Activated T-helper 1 cell treated with anti-CD3 and anti-CD28 coated beads, Interleukin-12 subunit alpha, Interleukin-12 subunit beta, Interleukin-2, Interleukin-4 antibody, amounts not matched to agents 30 ng/mL and 10 ng/mL and 1 ng/mL, durations not matched to agents 14 hours and 24 hours and 36 hours (primary cell): ENCODE measurements at regions not wholly inside any gene's neighbourhood (a gene's known extent, or its start where the extent isn't known, plus 50 kb on each side); places are given as distances from the start of the nearest gene placed in this dataset.

Source experiments
- DNase-seq: peaks from one replicate; pipeline ENCODE4 v3.0.0; 2021; ENCODE audit warnings: low spot score
- H3K27ac Mint-ChIP-seq: one replicate; pipeline ENCODE4 v1.8.0; 2021; ENCODE audit warnings: mild to moderate bottlenecking, mixed read lengths
- H3K27me3 Mint-ChIP-seq: one replicate; pipeline ENCODE4 v1.8.0; 2022; ENCODE audit warnings: mild to moderate bottlenecking, moderate library complexity, mixed read lengths; ENCODE audit not compliant: insufficient read depth
- H3K36me3 Mint-ChIP-seq: one replicate; pipeline ENCODE4 v1.8.0; 2021; ENCODE audit warnings: low read depth, mixed read lengths
- H3K4me1 Mint-ChIP-seq: one replicate; pipeline ENCODE4 v1.8.0; 2021; ENCODE audit warnings: low read depth, mixed read lengths
- H3K4me3 Mint-ChIP-seq: one replicate; pipeline ENCODE4 v1.8.0; 2021; ENCODE audit warnings: mild to moderate bottlenecking, moderate library complexity, mixed read lengths
- H3K9me3 Mint-ChIP-seq: one replicate; pipeline ENCODE4 v1.8.0; 2021; ENCODE audit warnings: mixed read lengths
- intact Hi-C: fragments of 100-400 bp; cut with micrococcal nuclease; formaldehyde crosslinking; loops from one replicate; pipeline ENCODE4 v1.15.1; 2024

GRCh38 chr12:11965258-11965910 is 105.4 kb upstream of the BCL2L14 start:
- Mint-ChIP-seq H3K27ac (no peak overlapping the region), H3K36me3 (peaks cover 18% of the 10 kb centered on the region), H3K9me3 (peaks cover 11% of the 10 kb centered on the region), H3K27me3 (no peaks in the 10 kb centered on the region), H3K4me1 (peaks cover 51% of the 10 kb centered on the region), H3K4me3 (no peak overlapping the region)
- DNase-seq: no peak
- intact Hi-C loops: no loop called here

- H3K4me3 Mint-ChIP-seq: no peak overlapping the region
- H3K27ac Mint-ChIP-seq: peak overlapping the region; percentile 1
- peaks cover 13% of the 10 kb centered on the region for H3K9me3 Mint-ChIP-seq
- H3K36me3 Mint-ChIP-seq: peaks cover 23% of the 10 kb centered on the region
- peaks cover 49% of the 10 kb centered on the region for H3K4me1 Mint-ChIP-seq
- H3K27me3 Mint-ChIP-seq: no peaks in the 10 kb centered on the region
- DNase-seq: no peak
- intact Hi-C loops: no loop called here
These were observed 103.2 kb upstream of the BCL2L14 start for GRCh38 chr12:11967376-11968047.

- intact Hi-C loops: no loop called here
- DNase-seq: no peak
- peaks cover 23% of the 10 kb centered on the region for H3K36me3 Mint-ChIP-seq
- peaks cover 44% of the 10 kb centered on the region for H3K4me1 Mint-ChIP-seq
- H3K9me3 Mint-ChIP-seq: peaks cover 13% of the 10 kb centered on the region
- no peak overlapping the region for H3K27ac Mint-ChIP-seq
- no peak overlapping the region for H3K4me3 Mint-ChIP-seq
- H3K27me3 Mint-ChIP-seq: no peaks in the 10 kb centered on the region
These were observed 102.7 kb upstream of the BCL2L14 start for GRCh38 chr12:11968048-11968383.

DNA sequence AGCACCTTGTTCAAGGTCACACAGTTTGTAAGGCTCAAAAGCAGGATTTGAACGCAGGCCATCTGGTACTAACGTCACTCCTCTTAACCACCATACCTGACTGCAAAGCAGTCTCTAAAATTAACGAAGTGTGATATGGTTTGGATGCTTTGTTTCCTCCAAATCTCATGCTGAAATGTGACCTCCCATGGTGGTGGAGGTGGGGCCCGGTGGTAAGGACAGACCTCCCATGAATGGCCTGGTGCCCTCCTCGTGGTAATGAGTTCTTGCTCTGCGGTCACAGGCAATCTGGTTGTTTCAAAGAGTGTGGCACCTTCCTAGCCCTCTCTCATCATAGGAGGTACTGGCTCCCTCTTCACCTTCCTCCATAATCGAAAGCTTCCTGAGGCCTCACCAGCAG is 102.2 kb upstream of the BCL2L14 start:
- DNase-seq: no peak
- H3K27me3 Mint-ChIP-seq: no peaks in the 10 kb centered on the region
- H3K27ac Mint-ChIP-seq: no peak overlapping the region
- H3K36me3 Mint-ChIP-seq: peaks cover 20% of the 10 kb centered on the region
- H3K4me1 Mint-ChIP-seq: peaks cover 39% of the 10 kb centered on the region
- H3K4me3 Mint-ChIP-seq: no peak overlapping the region
- intact Hi-C loops: no loop called here
- peaks cover 8% of the 10 kb centered on the region for H3K9me3 Mint-ChIP-seq

- intact Hi-C loops: no loop called here
- Mint-ChIP-seq H3K4me3 (no peak overlapping the region), H3K9me3 (peaks cover 11% of the 10 kb centered on the region), H3K27me3 (no peaks in the 10 kb centered on the region), H3K36me3 (peaks cover 19% of the 10 kb centered on the region), H3K27ac (no peak overlapping the region), H3K4me1 (peaks cover 36% of the 10 kb centered on the region)
- DNase-seq: no peak
These were observed 101.1 kb upstream of the BCL2L14 start for GRCh38 chr12:11969437-11970154.

GRCh38 chr12:11970155-11970520 is 100.6 kb upstream of the BCL2L14 start:
- peaks cover 36% of the 10 kb centered on the region for H3K4me1 Mint-ChIP-seq

GRCh38 chr12:11973396-11973795 is 97.3 kb upstream of the BCL2L14 start:
- Mint-ChIP-seq H3K4me1 (peaks cover 16% of the 10 kb centered on the region), H3K9me3 (peaks cover 14% of the 10 kb centered on the region), H3K27ac (peak overlapping the region; percentile 38), H3K4me3 (no peak overlapping the region), H3K27me3 (no peaks in the 10 kb centered on the region), H3K36me3 (peaks cover 14% of the 10 kb centered on the region)
- DNase-seq: no peak
- intact Hi-C loops: no loop called here

More at GRCh38 chr12:11970155-11970520, 100.6 kb upstream of the BCL2L14 start:
- peaks cover 21% of the 10 kb centered on the region for H3K36me3 Mint-ChIP-seq
- H3K4me3 Mint-ChIP-seq: no peak overlapping the region
- no peaks in the 10 kb centered on the region for H3K27me3 Mint-ChIP-seq
- no peak overlapping the region for H3K27ac Mint-ChIP-seq
- DNase-seq: no peak
- H3K9me3 Mint-ChIP-seq: peaks cover 14% of the 10 kb centered on the region
- intact Hi-C loops: no loop called here

- H3K27me3 Mint-ChIP-seq: no peaks in the 10 kb centered on the region
- peaks cover 26% of the 10 kb centered on the region for H3K4me1 Mint-ChIP-seq
- peaks cover 13% of the 10 kb centered on the region for H3K36me3 Mint-ChIP-seq
- H3K9me3 Mint-ChIP-seq: peaks cover 14% of the 10 kb centered on the region
- DNase-seq: no peak
- no peak overlapping the region for H3K27ac Mint-ChIP-seq
- intact Hi-C loops: no loop called here
- H3K4me3 Mint-ChIP-seq: no peak overlapping the region
These were observed 94.7 kb upstream of the BCL2L14 start for GRCh38 chr12:11976005-11976404.

GRCh38 chr12:11978726-11979384 is 91.9 kb upstream of the BCL2L14 start:
- Mint-ChIP-seq H3K4me3 (no peak overlapping the region), H3K9me3 (peaks cover 32% of the 10 kb centered on the region), H3K4me1 (peaks cover 53% of the 10 kb centered on the region), H3K36me3 (peaks cover 26% of the 10 kb centered on the region), H3K27me3 (no peaks in the 10 kb centered on the region), H3K27ac (peak overlapping the region; percentile 95)
- no peak for DNase-seq
- intact Hi-C loops: no loop called here

DNA sequence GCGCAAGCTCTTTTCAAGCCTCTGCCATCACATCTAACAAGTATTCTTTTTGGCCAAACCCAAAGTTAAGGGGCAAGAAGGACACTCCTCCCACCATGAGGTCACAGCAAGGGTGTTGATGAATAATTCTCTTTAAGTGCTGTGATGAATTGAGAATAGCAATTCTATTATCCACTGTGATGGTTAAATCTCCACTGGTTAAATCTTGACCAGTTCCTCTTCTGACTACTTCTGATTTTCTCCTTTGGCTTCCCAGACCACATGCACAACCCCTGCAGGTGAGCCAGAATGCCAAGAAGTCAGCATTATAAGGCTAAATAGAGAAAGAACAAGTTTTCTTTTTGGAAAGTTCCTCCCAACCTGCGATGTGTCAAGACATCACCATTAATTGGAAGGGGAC is 90.6 kb upstream of the BCL2L14 start:
- H3K27ac Mint-ChIP-seq: peak overlapping the region; percentile 95
- H3K36me3 Mint-ChIP-seq: peaks cover 29% of the 10 kb centered on the region
- no peak for DNase-seq
- peaks cover 60% of the 10 kb centered on the region for H3K4me1 Mint-ChIP-seq
- no peaks in the 10 kb centered on the region for H3K27me3 Mint-ChIP-seq
- no peak overlapping the region for H3K4me3 Mint-ChIP-seq
- peaks cover 30% of the 10 kb centered on the region for H3K9me3 Mint-ChIP-seq
- intact Hi-C loops: loop anchor here (2.0 kb wide), 1 partner anchor 91 kb away; the partner anchor contains the start of gene BCL2L14

- intact Hi-C loops: loop anchor here (1.0 to 2.0 kb wide), 11 partner anchors 23 to 400 kb away; partner anchors contain the start of genes BCL2L14 and ETV6
- Mint-ChIP-seq H3K27ac (peak overlapping the region; percentile 96), H3K9me3 (peaks cover 34% of the 10 kb centered on the region), H3K36me3 (peaks cover 33% of the 10 kb centered on the region), H3K4me1 (peaks cover 62% of the 10 kb centered on the region), H3K4me3 (peak overlapping the region; percentile 36), H3K27me3 (no peaks in the 10 kb centered on the region)
- peak; percentile 73 for DNase-seq
These were observed 89.5 kb upstream of the BCL2L14 start for GRCh38 chr12:11981121-11981733.

DNA sequence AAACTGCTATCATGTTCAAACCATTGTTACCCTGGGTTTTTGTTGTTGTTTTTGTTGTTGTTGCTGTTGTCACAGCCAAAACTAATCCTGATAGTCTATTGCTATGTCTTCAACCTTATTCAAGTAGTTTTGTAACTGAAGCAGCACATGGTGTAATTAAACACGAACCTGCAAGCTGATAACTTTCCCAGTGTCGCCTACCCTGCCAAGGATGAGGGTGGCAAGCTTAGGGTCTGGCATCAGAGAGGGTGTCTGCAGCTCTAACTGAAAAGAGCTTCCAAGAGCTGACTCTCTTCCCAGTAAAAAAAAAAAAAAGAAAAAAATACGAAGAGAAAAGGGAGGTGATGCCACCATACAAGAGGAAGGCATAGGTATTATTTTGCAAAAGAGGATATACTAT is 86.3 kb upstream of the BCL2L14 start:
- peak overlapping the region; percentile 96 for H3K27ac Mint-ChIP-seq
- DNase-seq: no peak
- peaks cover 66% of the 10 kb centered on the region for H3K4me1 Mint-ChIP-seq
- intact Hi-C loops: no loop called here
- peaks cover 44% of the 10 kb centered on the region for H3K36me3 Mint-ChIP-seq
- H3K9me3 Mint-ChIP-seq: peaks cover 58% of the 10 kb centered on the region
- no peaks in the 10 kb centered on the region for H3K27me3 Mint-ChIP-seq
- H3K4me3 Mint-ChIP-seq: no peak overlapping the region
